Vagina (tissue), 2 donors: ENCODE measurements at regions not wholly inside any gene's neighbourhood (a gene's known extent, or its start where the extent isn't known, plus 50 kb on each side); places are given as distances from the start of the nearest gene placed in this dataset.

Source experiments
- DNase-seq, 2 donors: peaks; one replicate each; pipeline ENCODE4 v3.0.0-alpha.2; 2017; ENCODE audit errors: extremely low spot score in 2 of 2
- H3K27ac ChIP-seq: fragments of 200-600 bp; sonication (generic); one replicate; pipeline ENCODE4 v1.5.1; 2019
- H3K27me3 ChIP-seq: fragments of 200-600 bp; sonication (generic); one replicate; pipeline ENCODE4 v1.5.1; 2019
- H3K36me3 ChIP-seq, 2 donors: fragments of 200-600 bp; sonication (generic); one replicate each; pipeline ENCODE4 v1.5.1; 2017 to 2019
- H3K4me1 ChIP-seq: fragments of 200-600 bp; sonication (generic); one replicate; pipeline ENCODE4 v1.5.1; 2019
- H3K4me3 ChIP-seq, 2 donors: fragments of 200-600 bp; sonication (generic); 1 replicate in 1 of 2; 2 replicates in 1 of 2; pipeline ENCODE4 v1.5.1; 2016 to 2019
- H3K9me3 ChIP-seq: fragments of 200-600 bp; sonication (generic); one replicate; pipeline ENCODE4 v1.5.1; 2019
- CTCF ChIP-seq, 3 experiments: fragments of 450-650 bp in 2 of 3; fragments of 200-600 bp in 1 of 3; sonication (generic) in 1 of 3; IDR thresholded peaks; one replicate each; pipeline ENCODE4 v1.5.1; 2017 to 2019; ENCODE audit warnings: antibody characterized with exemption in 3 of 3, mild to moderate bottlenecking in 2 of 3, moderate library complexity in 2 of 3
- POLR2A ChIP-seq, 2 donors: fragments of 450-650 bp; IDR thresholded peaks; one replicate each; pipeline ENCODE4 v1.6.1; 2017; ENCODE audit warnings: antibody characterized with exemption in 2 of 2, mild to moderate bottlenecking in 2 of 2, moderate library complexity in 2 of 2
- POLR2AphosphoS5 ChIP-seq, 2 donors: sonication (generic); formaldehyde crosslinking; IDR thresholded peaks; one replicate each; pipeline ENCODE4 v1.9.0; 2017; ENCODE audit warnings: antibody characterized with exemption in 2 of 2, mild to moderate bottlenecking in 2 of 2, low read depth in 1 of 2; ENCODE audit not compliant: insufficient read depth in 1 of 2
- intact Hi-C: fragments of 100-400 bp; cut with DNase I; formaldehyde crosslinking; loops from one replicate; pipeline ENCODE4 v1.15.1; 2023

GRCh38 chr5:86101966-86102365 is 515.8 kb upstream of the COX7C start:
- intact Hi-C loops: no loop called here
- no peak for DNase-seq
- H3K9me3 ChIP-seq: no peaks in the 10 kb centered on the region
- no peak for TF ChIP-seq POLR2AphosphoS5 (IDR thresholded peaks at IDR 0.05; ENCODE audit: insufficient read depth in 1 of 2, low read depth in 1 of 2)
- TF ChIP-seq POLR2A (IDR thresholded peaks at IDR 0.05): no peak
- no peak for TF ChIP-seq CTCF (IDR thresholded peaks at IDR 0.05)
- H3K27me3 ChIP-seq: no peaks in the 10 kb centered on the region
- H3K4me3 ChIP-seq: no peak overlapping the region
- no peaks in the 10 kb centered on the region for H3K4me1 ChIP-seq
- H3K27ac ChIP-seq: no peak overlapping the region
- H3K36me3 ChIP-seq: no peaks in the 10 kb centered on the region

GRCh38 chr5:86108825-86109224 is 508.9 kb upstream of the COX7C start:
- H3K4me3 ChIP-seq: no peak overlapping the region
- H3K27ac ChIP-seq: no peak overlapping the region
- no peaks in the 10 kb centered on the region for H3K27me3 ChIP-seq
- no peaks in the 10 kb centered on the region for H3K4me1 ChIP-seq
- no peaks in the 10 kb centered on the region for H3K36me3 ChIP-seq
- H3K9me3 ChIP-seq: no peaks in the 10 kb centered on the region
- no peak for DNase-seq
- no peak for TF ChIP-seq POLR2AphosphoS5 (IDR thresholded peaks at IDR 0.05; ENCODE audit: insufficient read depth in 1 of 2, low read depth in 1 of 2)
- TF ChIP-seq POLR2A (IDR thresholded peaks at IDR 0.05): no peak
- TF ChIP-seq CTCF (IDR thresholded peaks at IDR 0.05): no peak
- intact Hi-C loops: no loop called here

- intact Hi-C loops: no loop called here
These were observed 505.5 kb upstream of the COX7C start for GRCh38 chr5:86112249-86112648.

GRCh38 chr5:86115164-86115563 is 502.6 kb upstream of the COX7C start:
- Histone ChIP-seq H3K4me1 (no peaks in the 10 kb centered on the region), H3K9me3 (no peaks in the 10 kb centered on the region), H3K4me3 (no peak overlapping the region), H3K27me3 (no peaks in the 10 kb centered on the region), H3K27ac (no peak overlapping the region), H3K36me3 (no peaks in the 10 kb centered on the region)
- no peak for DNase-seq
- intact Hi-C loops: no loop called here
- no peak for TF ChIP-seq POLR2A (IDR thresholded peaks at IDR 0.05)
- TF ChIP-seq POLR2AphosphoS5 (IDR thresholded peaks at IDR 0.05; ENCODE audit: insufficient read depth in 1 of 2, low read depth in 1 of 2): no peak
- no peak for TF ChIP-seq CTCF (IDR thresholded peaks at IDR 0.05)

More at GRCh38 chr5:86112249-86112648, 505.5 kb upstream of the COX7C start:
- Histone ChIP-seq H3K9me3 (no peaks in the 10 kb centered on the region), H3K27ac (no peak overlapping the region), H3K4me3 (no peak overlapping the region), H3K4me1 (no peaks in the 10 kb centered on the region), H3K36me3 (no peaks in the 10 kb centered on the region), H3K27me3 (no peaks in the 10 kb centered on the region)
- TF ChIP-seq CTCF (IDR thresholded peaks at IDR 0.05) (no peak), POLR2AphosphoS5 (IDR thresholded peaks at IDR 0.05; ENCODE audit: insufficient read depth in 1 of 2, low read depth in 1 of 2) (no peak), POLR2A (IDR thresholded peaks at IDR 0.05) (no peak)
- no peak for DNase-seq

- no peaks in the 10 kb centered on the region for H3K4me1 ChIP-seq
- no peaks in the 10 kb centered on the region for H3K9me3 ChIP-seq
- H3K4me3 ChIP-seq: no peak overlapping the region
- DNase-seq: no peak
- H3K36me3 ChIP-seq: no peaks in the 10 kb centered on the region
- no peak for TF ChIP-seq POLR2AphosphoS5 (IDR thresholded peaks at IDR 0.05; ENCODE audit: insufficient read depth in 1 of 2, low read depth in 1 of 2)
- TF ChIP-seq POLR2A (IDR thresholded peaks at IDR 0.05): no peak
- no peak for TF ChIP-seq CTCF (IDR thresholded peaks at IDR 0.05)
- H3K27me3 ChIP-seq: no peaks in the 10 kb centered on the region
- intact Hi-C loops: no loop called here
- no peak overlapping the region for H3K27ac ChIP-seq
These were observed 499.2 kb upstream of the COX7C start for GRCh38 chr5:86118542-86118941.
